OCI-LY1 (cell line): ENCODE measurements at regions not wholly inside any gene's neighbourhood (a gene's known extent, or its start where the extent isn't known, plus 50 kb on each side); places are given as distances from the start of the nearest gene placed in this dataset.

ENCODE experiments used
- H2AFZ ChIP-seq: fragments of 200-600 bp; sonication (generic), shearing (Covaris generic); 2 replicates; pipeline ENCODE4 v1.6.0; 2014; ENCODE audit warnings: antibody characterized with exemption, mild to moderate bottlenecking, low read length
- H3F3A ChIP-seq: fragments of 200-600 bp; sonication (generic), shearing (Covaris generic); 2 replicates; pipeline ENCODE4 v1.6.0; 2014; ENCODE audit warnings: mild to moderate bottlenecking, antibody characterized with exemption, low read length, moderate library complexity; ENCODE audit not compliant: insufficient read depth
- H3K27ac ChIP-seq: fragments of 200-600 bp; sonication (generic); 2 replicates; pipeline ENCODE4 v1.5.1; 2014; ENCODE audit warnings: low read length, mixed run types, mild to moderate bottlenecking, low read depth; ENCODE audit not compliant: poor library complexity, severe bottlenecking
- H3K27me3 ChIP-seq: fragments of 200-600 bp; sonication (generic); 2 replicates; pipeline ENCODE4 v1.6.0; 2014; ENCODE audit warnings: antibody characterized with exemption, mild to moderate bottlenecking, low read length, moderate library complexity; ENCODE audit not compliant: insufficient read depth
- H3K36me3 ChIP-seq: fragments of 200-600 bp; sonication (generic); 2 replicates; pipeline ENCODE4 v1.6.1; 2014; ENCODE audit warnings: mild to moderate bottlenecking, antibody characterized with exemption, low read length, moderate library complexity, mixed read lengths; ENCODE audit not compliant: insufficient read depth
- H3K4me1 ChIP-seq: fragments of 200-600 bp; sonication (generic); 2 replicates; pipeline ENCODE4 v1.5.1; 2014; ENCODE audit warnings: mild to moderate bottlenecking, low read length, moderate library complexity; ENCODE audit not compliant: insufficient read depth, severe bottlenecking
- H3K4me2 ChIP-seq: fragments of 200-600 bp; sonication (generic), shearing (Covaris generic); 2 replicates; pipeline ENCODE4 v1.6.1; 2014; ENCODE audit warnings: low read length
- H3K4me3 ChIP-seq: fragments of 200-600 bp; sonication (generic); 2 replicates; pipeline ENCODE4 v1.5.1; 2014; ENCODE audit warnings: low read length, low read depth, mild to moderate bottlenecking, mixed read lengths; ENCODE audit not compliant: poor library complexity, severe bottlenecking
- H3K79me2 ChIP-seq: fragments of 200-600 bp; shearing (Covaris generic); 2 replicates; pipeline ENCODE4 v1.6.1; 2016; ENCODE audit warnings: mixed run types, low read length, mixed read lengths; ENCODE audit not compliant: insufficient read depth
- H3K9ac ChIP-seq: fragments of 200-600 bp; sonication (generic), shearing (Covaris generic); 2 replicates; pipeline ENCODE4 v1.6.1; 2014; ENCODE audit warnings: mild to moderate bottlenecking, low read length, mixed read lengths
- H3K9me2 ChIP-seq: fragments of 200-600 bp; sonication (generic), shearing (Covaris generic); 2 replicates; pipeline ENCODE4 v1.6.1; 2014; ENCODE audit warnings: low read depth, mild to moderate bottlenecking, low read length, mixed read lengths
- H3K9me3 ChIP-seq: fragments of 200-600 bp; shearing (Covaris generic); 2 replicates; pipeline ENCODE4 v1.6.1; 2014; ENCODE audit warnings: low read length, mixed read lengths
- H4K20me1 ChIP-seq: fragments of 200-600 bp; sonication (generic), shearing (Covaris generic); 2 replicates; pipeline ENCODE4 v1.6.0; 2016; ENCODE audit warnings: mild to moderate bottlenecking, low read length; ENCODE audit not compliant: insufficient read depth
- CTCF ChIP-seq: fragments of 200-600 bp; sonication (generic), shearing (Covaris generic); IDR thresholded peaks from 2 replicates; pipeline ENCODE4 v1.5.1; 2017; ENCODE audit warnings: mild to moderate bottlenecking, antibody characterized with exemption, low read length, moderate library complexity, mixed read lengths
- EZH2 ChIP-seq: fragments of 200-600 bp; sonication (generic), shearing (Covaris generic); IDR thresholded peaks from 2 replicates; pipeline ENCODE4 v1.8.0; 2017; ENCODE audit warnings: borderline replicate concordance, mixed run types, mild to moderate bottlenecking, antibody characterized with exemption, low read length, moderate library complexity, mixed read lengths

GRCh38 chr4:27678027-27678426, 817.4 kb downstream of the STIM2 start:
- Histone ChIP-seq H2AFZ (no peak overlapping the region), H3K36me3 (no peaks in the 10 kb centered on the region), H3K4me3 (no peak overlapping the region), H4K20me1 (no peaks in the 10 kb centered on the region), H3K9me2 (no peaks in the 10 kb centered on the region), H3K27me3 (no peaks in the 10 kb centered on the region), H3K9ac (no peak overlapping the region), H3K27ac (no peak overlapping the region), H3K4me2 (no peak overlapping the region), H3K9me3 (no peaks in the 10 kb centered on the region), H3F3A (no peaks in the 10 kb centered on the region), H3K79me2 (no peaks in the 10 kb centered on the region), H3K4me1 (no peaks in the 10 kb centered on the region)
- no peak for TF ChIP-seq EZH2
- TF ChIP-seq CTCF: no peak

GRCh38 chr4:27684610-27685011, 824.0 kb downstream of the STIM2 start:
- Histone ChIP-seq H3K4me2 (no peak overlapping the region), H3K9me3 (no peaks in the 10 kb centered on the region), H3K4me3 (no peak overlapping the region), H3K27ac (no peak overlapping the region), H3K4me1 (no peaks in the 10 kb centered on the region), H3K79me2 (no peaks in the 10 kb centered on the region), H3K36me3 (no peaks in the 10 kb centered on the region), H3K9ac (no peak overlapping the region), H3K9me2 (no peaks in the 10 kb centered on the region), H4K20me1 (no peaks in the 10 kb centered on the region), H3F3A (no peaks in the 10 kb centered on the region), H3K27me3 (no peaks in the 10 kb centered on the region), H2AFZ (no peak overlapping the region)
- TF ChIP-seq EZH2 (no peak), CTCF (peak; percentile 36; the same call in 1 of the 2 replicates)

- H3K27me3 ChIP-seq: no peaks in the 10 kb centered on the region
- no peaks in the 10 kb centered on the region for H3K9me3 ChIP-seq
- no peaks in the 10 kb centered on the region for H4K20me1 ChIP-seq
- no peaks in the 10 kb centered on the region for H3K79me2 ChIP-seq
- TF ChIP-seq EZH2 (no peak), CTCF (no peak)
- no peak overlapping the region for H3K4me3 ChIP-seq
- no peak overlapping the region for H2AFZ ChIP-seq
- H3F3A ChIP-seq: no peaks in the 10 kb centered on the region
- H3K27ac ChIP-seq: no peak overlapping the region
- no peaks in the 10 kb centered on the region for H3K36me3 ChIP-seq
- H3K4me2 ChIP-seq: no peak overlapping the region
- no peak overlapping the region for H3K9ac ChIP-seq
- no peaks in the 10 kb centered on the region for H3K9me2 ChIP-seq
- no peaks in the 10 kb centered on the region for H3K4me1 ChIP-seq
These were observed 824.5 kb downstream of the STIM2 start for GRCh38 chr4:27685091-27685490.
